Ureter (tissue), 1 donor: ENCODE measurements at regions not wholly inside any gene's neighbourhood (a gene's known extent, or its start where the extent isn't known, plus 50 kb on each side); places are given as distances from the start of the nearest gene placed in this dataset.

Experiments
- DNase-seq: peaks from one replicate; pipeline ENCODE4 v3.0.0-alpha.2; 2020; ENCODE audit warnings: low spot score
- donor health status: DM: yes; HTN: yes; CAD: no.

DNA sequence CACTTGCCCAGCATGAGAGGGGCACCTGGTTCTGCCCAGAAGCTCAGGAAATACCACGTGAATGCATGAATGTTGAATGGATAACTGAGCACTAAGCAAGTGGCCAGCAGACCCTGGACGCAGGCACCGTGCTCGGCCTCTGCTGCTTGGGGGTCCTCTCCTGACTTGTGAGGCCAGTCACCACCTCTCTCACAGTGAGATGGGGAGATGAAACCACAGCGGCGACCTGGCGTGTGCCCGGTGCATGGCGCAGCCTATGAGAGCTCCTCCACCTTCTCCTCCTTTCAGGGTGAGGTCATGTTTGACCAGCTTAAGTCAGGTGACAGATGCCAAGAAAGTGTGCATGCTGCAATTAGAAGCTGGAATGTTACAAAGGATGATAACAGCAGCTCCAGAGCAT lies 75.5 kb downstream of the HMX1 start:
- no peak for DNase-seq

DNA sequence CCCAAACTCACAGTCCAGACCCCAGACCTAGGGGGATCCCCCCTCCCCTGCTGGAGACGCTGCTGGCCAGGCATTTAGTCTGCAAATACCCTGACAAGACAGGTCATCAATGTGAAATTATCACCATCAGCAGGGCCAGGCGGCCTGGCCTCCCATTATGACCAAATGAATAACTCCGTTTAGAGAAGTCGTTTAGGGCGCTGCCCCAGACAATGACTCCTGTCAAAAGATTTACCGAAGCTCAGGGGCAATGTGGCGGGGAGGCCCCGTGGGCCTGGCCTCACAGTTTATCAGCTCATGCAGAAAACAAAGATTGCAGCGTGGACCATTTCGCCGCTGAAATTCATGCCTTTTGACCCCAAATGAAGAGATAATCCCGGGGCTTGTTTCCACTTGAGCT lies 76.5 kb downstream of the HMX1 start:
- no peak for DNase-seq

DNA sequence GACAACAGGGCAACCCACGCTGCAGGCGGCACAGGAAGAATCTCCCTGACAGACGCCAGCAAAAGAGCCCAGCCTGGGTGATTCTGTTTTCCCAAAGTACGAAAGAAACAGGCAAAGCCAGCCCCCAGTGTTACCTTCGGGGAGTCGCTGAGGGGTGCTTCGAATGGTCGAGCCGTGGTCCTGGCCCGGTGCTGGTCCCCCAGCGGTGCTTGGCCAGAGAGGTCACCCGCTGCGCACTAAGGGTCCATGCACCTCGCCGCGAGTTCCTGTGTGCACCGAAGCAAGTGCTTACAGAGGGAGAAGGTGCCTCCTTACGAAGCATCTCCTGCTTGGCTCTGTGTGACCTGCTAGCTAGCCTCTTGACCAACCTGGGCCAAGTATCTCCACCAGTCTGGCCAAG lies 77.1 kb downstream of the HMX1 start:
- no peak for DNase-seq

- no peak for DNase-seq
Measured at GRCh38 chr4:8793571-8794160, 78.0 kb downstream of the HMX1 start.

- DNase-seq, result no peak
Measured at GRCh38 chr4:8792491-8792890, 79.1 kb downstream of the HMX1 start.

GRCh38 chr4:8791609-8792008 lies 80.0 kb downstream of the HMX1 start:
- no peak for DNase-seq

DNA sequence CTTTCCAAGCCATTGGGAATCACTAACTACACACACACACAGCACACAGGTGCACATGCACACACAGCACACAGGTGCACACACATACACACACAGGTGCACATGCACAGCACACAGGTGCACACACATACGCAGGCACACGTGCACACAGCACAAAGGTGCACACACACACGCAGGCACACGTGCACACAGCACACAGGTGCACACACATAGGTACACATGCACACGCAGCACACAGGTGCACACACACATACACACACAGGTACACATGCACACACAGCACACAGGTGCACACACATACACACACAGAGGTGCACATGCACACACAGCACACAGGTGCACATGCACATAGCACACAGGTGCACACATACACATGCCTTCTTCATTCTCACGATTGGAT lies 80.9 kb downstream of the HMX1 start:
- DNase-seq, result no peak

GRCh38 chr4:8788174-8788573 lies 83.5 kb downstream of the HMX1 start:
- no peak for DNase-seq

DNA sequence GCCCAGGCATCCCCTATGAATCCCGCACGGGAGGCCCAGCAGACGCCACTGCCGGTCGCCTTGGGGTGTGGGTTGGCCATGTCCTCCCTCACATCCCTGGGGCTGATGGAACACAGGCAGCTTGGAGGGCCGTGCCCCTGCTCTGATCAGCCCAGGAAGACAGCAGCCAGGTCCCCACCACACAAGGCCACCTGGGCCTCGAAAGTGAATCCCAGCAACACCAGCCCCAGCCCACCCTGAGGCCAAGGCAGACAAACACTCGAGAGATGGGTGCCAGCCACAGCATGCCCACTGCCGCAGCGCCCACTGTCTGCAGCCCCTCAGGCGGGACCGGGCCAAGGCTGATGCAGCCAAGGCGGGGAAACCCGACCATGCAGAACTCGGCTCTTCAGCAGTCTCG lies 85.5 kb downstream of the HMX1 start:
- no peak for DNase-seq

- DNase-seq, result no peak
Measured at GRCh38 chr4:8785656-8786142, 85.9 kb downstream of the HMX1 start.

- no peak for DNase-seq
Measured at GRCh38 chr4:8783736-8784135, 87.9 kb downstream of the HMX1 start.

GRCh38 chr4:8782135-8782534 lies 89.5 kb downstream of the HMX1 start:
- DNase-seq, result no peak

GRCh38 chr4:8781641-8782040 lies 90.0 kb downstream of the HMX1 start:
- DNase-seq, result no peak

GRCh38 chr4:8780596-8781368 lies 90.9 kb downstream of the HMX1 start:
- DNase-seq, result no peak

GRCh38 chr4:8780086-8780485 lies 91.6 kb downstream of the HMX1 start:
- DNase-seq, result no peak

- no peak for DNase-seq
Measured at GRCh38 chr4:8779490-8779932, 92.1 kb downstream of the HMX1 start.

- no peak for DNase-seq
Measured at GRCh38 chr4:8778760-8779159, 92.9 kb downstream of the HMX1 start.

DNA sequence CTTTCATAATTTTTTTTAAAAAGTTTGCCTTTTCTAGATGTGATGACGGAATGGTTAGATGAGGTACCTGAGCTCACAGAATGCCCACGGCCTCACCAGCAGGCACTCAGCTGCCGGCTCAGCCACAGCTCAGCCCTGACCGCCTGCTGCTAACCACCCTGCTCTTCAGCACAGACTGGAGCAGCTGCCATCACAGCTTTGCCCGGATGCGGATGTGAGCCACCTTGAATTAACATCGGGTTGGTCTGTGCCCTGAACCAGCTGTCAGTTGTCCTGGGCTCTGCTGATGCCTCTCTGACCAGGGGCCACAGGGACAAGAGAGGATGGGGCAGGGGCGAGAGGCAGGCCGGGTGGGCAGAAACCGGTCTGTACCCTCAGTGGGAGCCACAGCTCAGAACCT lies 93.3 kb downstream of the HMX1 start:
- no peak for DNase-seq

GRCh38 chr4:8777320-8778196 lies 94.1 kb downstream of the HMX1 start:
- DNase-seq, result no peak

DNA sequence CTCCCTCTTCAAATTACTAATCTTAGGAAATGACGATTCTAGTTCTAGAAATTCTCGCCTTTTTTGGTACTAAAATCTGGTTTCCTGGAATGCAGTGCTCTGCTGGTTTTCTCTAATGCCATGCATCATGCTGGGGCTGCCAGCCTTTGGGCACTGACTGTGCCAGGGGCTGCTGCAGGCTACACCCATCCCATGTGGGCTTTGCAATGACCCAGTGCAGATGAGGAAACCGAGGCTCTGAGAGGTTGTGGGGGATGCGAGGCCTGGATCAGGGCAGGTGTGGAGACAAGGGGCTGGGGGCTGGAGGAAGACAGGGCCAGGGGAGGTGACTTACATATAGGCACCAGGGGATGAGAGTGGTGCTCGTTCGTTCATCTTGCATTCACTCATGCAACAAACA lies 95.3 kb downstream of the HMX1 start:
- DNase-seq, result no peak

GRCh38 chr4:8775751-8776355 lies 95.8 kb downstream of the HMX1 start:
- no peak for DNase-seq

DNA sequence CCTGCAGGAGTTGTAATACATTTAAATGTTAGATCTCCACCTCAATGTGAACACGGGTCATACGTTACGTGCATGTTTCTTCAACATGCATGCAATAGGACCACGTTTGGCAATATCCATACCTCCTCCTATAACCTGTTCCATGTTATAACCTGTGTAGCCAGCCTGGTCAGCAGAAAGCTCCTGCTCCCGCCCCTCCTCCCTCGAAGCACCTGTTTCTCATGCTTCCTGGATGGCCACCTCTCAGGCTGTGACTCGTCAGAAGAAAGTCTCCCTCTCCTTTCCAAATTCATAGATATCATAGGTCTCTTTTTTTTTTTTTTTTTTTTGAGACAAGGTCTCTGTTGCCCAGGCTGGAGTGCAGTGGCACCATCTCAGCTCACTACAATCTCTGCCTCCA lies 96.5 kb downstream of the HMX1 start:
- DNase-seq, result no peak
